ENCODE measurements at regions not wholly inside any gene's neighbourhood (a gene's known extent, or its start where the extent isn't known, plus 50 kb on each side); places are given as distances from the start of the nearest gene placed in this dataset.

GRCh38 chr6:148648754-148649453 is 97.9 kb upstream of the UST start:
- CTCF ChIA-PET, result no interaction called here
- no peak for TF ChIP-seq CTCF (IDR thresholded peaks at IDR 0.05)
- Histone ChIP-seq H3K27me3 (ENCODE audit: control insufficient read depth in 1 of 2, insufficient read depth in 2 of 2, low read length in 2 of 2) (peaks cover 0 to 3% of the 10 kb centered on the region in 2 experiments), H3K9me3 (ENCODE audit: control insufficient read depth in 1 of 2, insufficient read depth in 1 of 2, low read length in 2 of 2) (no peaks in the 10 kb centered on the region), H3K27ac (ENCODE audit: low read depth in 1 of 2, low read length in 2 of 2) (no peak overlapping the region), H3K4me1 (ENCODE audit: insufficient read depth, low read length) (no peaks in the 10 kb centered on the region), H3K36me3 (ENCODE audit: insufficient read depth, low read length) (no peaks in the 10 kb centered on the region), H3K4me3 (ENCODE audit: low read length) (no peak overlapping the region)
- no peaks in the 10 kb centered on the region for H3K36me3 Mint-ChIP-seq (ENCODE audit: low read depth)
- H3K4me3 Mint-ChIP-seq, result no peak overlapping the region
- POLR2A ChIA-PET, result no interaction called here
- DNase-seq (no peak), ATAC-seq (ENCODE audit: poor library complexity) (no peak)
- intact Hi-C loops (cut with DNase I, micrococcal nuclease), result no loop called here
- no peaks in the 10 kb centered on the region for H3K4me1 Mint-ChIP-seq (ENCODE audit: low read depth)
- H3K27me3 Mint-ChIP-seq, result peaks cover 9% of the 10 kb centered on the region
- H3K9me3 Mint-ChIP-seq, result peaks cover 6% of the 10 kb centered on the region
- no peak overlapping the region for H3K27ac Mint-ChIP-seq

- Histone ChIP-seq H3K9me3 (ENCODE audit: control insufficient read depth in 1 of 2, insufficient read depth in 1 of 2, low read length in 2 of 2) (no peaks in the 10 kb centered on the region), H3K27ac (ENCODE audit: low read depth in 1 of 2, low read length in 2 of 2) (no peak overlapping the region), H3K4me3 (ENCODE audit: low read length) (no peak overlapping the region), H3K36me3 (ENCODE audit: insufficient read depth, low read length) (no peaks in the 10 kb centered on the region), H3K27me3 (ENCODE audit: control insufficient read depth in 1 of 2, insufficient read depth in 2 of 2, low read length in 2 of 2) (peaks cover 0 to 3% of the 10 kb centered on the region in 2 experiments), H3K4me1 (ENCODE audit: insufficient read depth, low read length) (no peaks in the 10 kb centered on the region)
- ChIA-PET POLR2A (no interaction called here), CTCF (no interaction called here)
- Mint-ChIP-seq H3K27me3 (peaks cover 9% of the 10 kb centered on the region), H3K4me1 (ENCODE audit: low read depth) (no peaks in the 10 kb centered on the region), H3K4me3 (no peak overlapping the region), H3K36me3 (ENCODE audit: low read depth) (no peaks in the 10 kb centered on the region), H3K27ac (no peak overlapping the region), H3K9me3 (peaks cover 6% of the 10 kb centered on the region)
- no peak for TF ChIP-seq CTCF (IDR thresholded peaks at IDR 0.05)
- intact Hi-C loops (cut with DNase I, micrococcal nuclease), result no loop called here
- no peak for DNase-seq
- ATAC-seq (ENCODE audit: poor library complexity), result no peak
Observed at GRCh38 chr6:148649454-148649963, 97.3 kb upstream of the UST start.

GRCh38 chr6:148650941-148651505 is 95.8 kb upstream of the UST start:
- Histone ChIP-seq H3K27ac (ENCODE audit: low read depth in 1 of 2, low read length in 2 of 2) (no peak overlapping the region), H3K4me3 (ENCODE audit: low read length) (no peak overlapping the region), H3K4me1 (ENCODE audit: insufficient read depth, low read length) (no peaks in the 10 kb centered on the region), H3K9me3 (ENCODE audit: control insufficient read depth in 1 of 2, insufficient read depth in 1 of 2, low read length in 2 of 2) (no peaks in the 10 kb centered on the region), H3K36me3 (ENCODE audit: insufficient read depth, low read length) (no peaks in the 10 kb centered on the region), H3K27me3 (ENCODE audit: control insufficient read depth in 1 of 2, insufficient read depth in 2 of 2, low read length in 2 of 2) (peaks cover 0 to 3% of the 10 kb centered on the region in 2 experiments)
- no peak overlapping the region for H3K4me3 Mint-ChIP-seq
- ChIA-PET CTCF (no interaction called here), POLR2A (no interaction called here)
- no peak for TF ChIP-seq CTCF (IDR thresholded peaks at IDR 0.05)
- ATAC-seq (ENCODE audit: poor library complexity), result no peak
- H3K4me1 Mint-ChIP-seq (ENCODE audit: low read depth), result no peaks in the 10 kb centered on the region
- no peak overlapping the region for H3K27ac Mint-ChIP-seq
- no peak for DNase-seq
- no peaks in the 10 kb centered on the region for H3K36me3 Mint-ChIP-seq (ENCODE audit: low read depth)
- peaks cover 9% of the 10 kb centered on the region for H3K27me3 Mint-ChIP-seq
- intact Hi-C loops (cut with DNase I, micrococcal nuclease), result no loop called here
- peaks cover 6% of the 10 kb centered on the region for H3K9me3 Mint-ChIP-seq

All from CD4-positive, alpha-beta T cell (primary cell).